ENCODE measurements at regions not wholly inside any gene's neighbourhood (a gene's known extent, or its start where the extent isn't known, plus 50 kb on each side); places are given as distances from the start of the nearest gene placed in this dataset.

- DNase-seq (ENCODE audit: low read depth) = no peak
Measured at GRCh38 chr3:59131016-59131766, 81.4 kb upstream of the CFAP20DC start.

GRCh38 chr3:59128685-59129084 lies 78.9 kb upstream of the CFAP20DC start:
- DNase-seq (ENCODE audit: low read depth) = no peak

- no peak for DNase-seq (ENCODE audit: low read depth)
Measured at GRCh38 chr3:59127071-59127470, 77.2 kb upstream of the CFAP20DC start.

DNA sequence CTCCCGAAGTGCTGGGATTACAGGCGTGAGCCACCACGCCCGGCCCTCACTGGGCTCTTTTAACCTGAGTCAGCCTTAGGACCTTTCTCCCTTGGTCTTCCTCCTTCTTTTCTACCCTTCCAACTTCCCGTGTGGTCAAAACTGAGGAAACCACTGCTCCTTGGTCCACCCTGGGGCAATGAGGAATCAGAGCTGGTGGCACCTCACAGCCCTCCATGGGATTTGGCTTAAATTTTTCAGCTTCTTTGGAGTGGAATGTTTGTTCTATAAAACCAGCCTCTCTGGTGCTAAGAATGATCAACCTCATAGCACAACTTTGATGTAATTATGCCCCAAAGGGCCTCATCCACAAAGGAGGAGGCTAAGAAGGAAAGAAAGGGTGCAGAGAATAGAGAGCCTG lies 76.6 kb upstream of the CFAP20DC start:
- no peak for DNase-seq (ENCODE audit: low read depth)

DNA sequence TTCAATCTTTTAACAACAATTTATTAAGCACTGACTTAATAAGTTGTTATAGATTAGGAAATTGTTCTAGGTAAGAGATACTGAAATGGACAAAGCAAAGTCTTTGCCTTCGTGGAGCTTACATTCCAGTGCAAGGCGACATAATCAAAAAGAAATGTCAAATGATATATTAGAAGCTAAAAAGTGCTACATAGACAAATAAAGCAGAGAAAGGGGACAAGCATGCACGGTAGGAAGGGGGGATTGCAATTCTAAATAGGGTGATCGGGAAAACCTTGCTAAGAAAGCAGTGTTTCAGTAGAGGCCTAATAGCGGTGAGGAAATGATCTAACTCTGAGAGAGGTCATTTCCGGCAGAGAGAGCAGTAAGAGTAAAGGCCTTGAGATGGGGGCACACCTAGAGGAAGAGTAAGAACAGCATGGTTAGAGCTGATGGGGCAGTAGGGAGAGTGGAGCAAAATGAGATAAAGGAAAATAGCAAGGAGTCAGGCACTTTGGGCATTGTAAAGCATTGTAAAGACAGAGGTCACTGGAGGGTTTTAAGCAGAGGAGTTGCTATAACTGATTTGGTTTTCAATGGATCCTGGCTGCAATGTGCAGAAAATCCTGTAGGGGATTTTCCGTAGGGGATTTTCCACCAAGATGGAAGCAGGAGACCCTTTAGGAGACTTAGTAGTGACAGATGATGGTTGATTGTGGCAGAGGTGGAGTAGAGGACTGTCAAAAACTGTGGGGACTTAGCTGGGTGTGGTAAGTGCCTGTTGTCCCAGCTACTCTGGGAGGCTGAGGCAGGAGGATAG lies 71.7 kb upstream of the CFAP20DC start:
- DNase-seq (ENCODE audit: low read depth) = no peak

DNA sequence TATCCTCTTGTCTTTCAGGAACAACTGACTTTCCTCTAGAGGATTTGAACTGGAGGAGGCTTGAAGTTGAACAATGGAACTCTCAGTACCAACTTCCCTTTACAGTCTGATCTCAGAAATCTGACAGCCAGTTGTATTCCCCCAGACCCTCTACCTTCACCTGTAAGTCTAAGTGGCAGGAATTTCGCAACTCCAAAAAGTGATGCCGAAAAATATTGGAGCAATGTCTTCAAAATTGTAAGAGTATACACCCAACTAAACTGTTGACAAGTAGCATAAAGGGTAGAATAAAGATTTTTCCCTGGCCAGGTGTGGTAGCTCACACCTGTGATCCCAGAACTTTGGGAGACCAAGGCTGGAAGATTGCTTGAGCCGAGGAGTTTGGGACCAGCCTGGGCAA lies 69.1 kb upstream of the CFAP20DC start:
- no peak for DNase-seq (ENCODE audit: low read depth)

DNA sequence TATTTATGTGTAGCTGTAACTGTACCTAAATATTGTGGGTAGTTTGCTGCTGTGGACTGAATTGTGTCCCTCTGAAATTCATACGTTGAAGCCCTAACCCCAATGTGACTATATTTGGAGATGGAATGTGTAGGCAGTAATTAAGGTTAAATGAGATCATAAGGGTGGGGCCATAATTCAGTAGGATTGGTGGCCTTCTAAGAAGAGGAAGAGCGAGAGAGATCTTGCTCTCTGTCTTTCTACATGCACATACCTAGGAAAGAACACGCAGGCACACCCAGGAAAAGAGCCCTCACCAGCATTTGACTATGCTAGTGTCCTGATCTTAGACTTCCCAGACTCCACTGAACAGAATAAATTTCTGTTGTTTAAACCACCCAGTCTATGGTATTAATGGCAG lies 67.6 kb upstream of the CFAP20DC start:
- DNase-seq (ENCODE audit: low read depth) = no peak

- no peak for DNase-seq (ENCODE audit: low read depth)
Measured at GRCh38 chr3:59116233-59116537, 66.4 kb upstream of the CFAP20DC start.

GRCh38 chr3:59115364-59116232 lies 65.8 kb upstream of the CFAP20DC start:
- no peak for DNase-seq (ENCODE audit: low read depth)

DNA sequence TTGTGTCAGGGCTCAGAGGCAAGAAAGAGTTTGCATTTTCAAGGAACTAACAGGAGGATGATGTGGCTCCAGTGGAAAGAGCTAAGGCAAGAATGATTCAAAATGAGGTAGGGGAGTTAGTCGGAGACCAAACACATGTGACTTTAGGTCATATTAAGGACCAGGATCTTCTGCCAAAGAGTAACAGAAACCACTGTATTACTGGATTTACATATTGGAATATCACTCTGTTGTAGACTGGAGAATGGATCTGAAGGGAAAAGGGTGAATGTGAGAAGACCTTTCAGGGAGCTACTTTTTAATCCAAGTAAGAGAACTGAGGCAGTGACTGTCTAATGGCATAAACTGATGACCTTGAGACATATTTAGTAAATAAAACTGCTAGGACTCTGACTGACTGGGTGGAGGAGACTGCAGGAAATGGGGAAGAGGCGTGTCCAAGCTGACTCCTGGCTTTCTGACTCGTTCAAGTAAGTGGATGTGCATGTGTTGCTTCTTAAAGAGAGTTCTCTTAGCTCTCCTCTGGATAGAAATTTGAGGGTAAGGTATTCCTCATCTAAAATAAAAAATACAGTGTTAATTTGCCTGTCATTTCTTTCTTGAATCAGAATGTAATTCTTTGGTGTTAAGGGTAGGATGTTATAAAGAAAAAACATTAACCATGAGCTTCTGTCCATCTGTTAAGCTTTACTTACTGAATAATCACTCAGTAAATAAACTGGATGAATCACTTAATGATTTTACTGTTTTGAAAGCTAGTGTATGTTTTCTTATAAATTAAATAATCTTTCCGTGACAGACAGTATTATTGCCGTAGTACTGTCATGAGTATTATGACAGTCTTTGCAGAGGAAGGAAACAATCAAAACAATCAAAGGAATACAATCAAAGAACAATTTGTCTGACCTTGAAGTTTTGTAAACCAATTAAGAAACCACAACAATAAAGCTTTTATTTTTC lies 58.3 kb upstream of the CFAP20DC start:
- no peak for DNase-seq (ENCODE audit: low read depth)

DNA sequence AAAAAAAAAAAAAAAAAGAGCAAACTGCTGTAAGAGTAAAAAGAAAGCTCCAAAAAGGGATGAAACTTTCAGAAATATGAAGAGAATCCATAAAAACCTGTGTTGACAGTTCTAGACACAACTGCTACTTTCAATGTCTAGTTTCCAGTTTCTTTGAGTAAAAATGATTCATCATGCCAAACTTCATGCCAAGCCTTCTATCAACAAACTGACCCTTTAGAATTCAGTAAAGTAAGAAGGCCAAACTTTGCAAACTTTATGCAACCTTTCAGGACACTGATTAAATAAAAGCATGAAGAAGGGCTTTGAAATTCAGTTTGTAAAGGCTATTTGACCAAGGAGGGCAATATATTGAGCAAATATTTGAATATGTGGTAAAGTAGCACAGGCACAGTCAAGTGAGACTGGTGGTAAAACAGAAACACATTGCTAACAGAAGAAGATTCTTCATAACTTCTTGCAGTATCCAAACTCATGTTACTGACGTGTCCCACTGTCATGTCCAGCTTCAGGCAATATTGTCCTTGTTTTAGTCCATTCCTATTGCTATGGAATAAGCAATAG lies 56.3 kb upstream of the CFAP20DC start:
- no peak for DNase-seq (ENCODE audit: low read depth)

DNA sequence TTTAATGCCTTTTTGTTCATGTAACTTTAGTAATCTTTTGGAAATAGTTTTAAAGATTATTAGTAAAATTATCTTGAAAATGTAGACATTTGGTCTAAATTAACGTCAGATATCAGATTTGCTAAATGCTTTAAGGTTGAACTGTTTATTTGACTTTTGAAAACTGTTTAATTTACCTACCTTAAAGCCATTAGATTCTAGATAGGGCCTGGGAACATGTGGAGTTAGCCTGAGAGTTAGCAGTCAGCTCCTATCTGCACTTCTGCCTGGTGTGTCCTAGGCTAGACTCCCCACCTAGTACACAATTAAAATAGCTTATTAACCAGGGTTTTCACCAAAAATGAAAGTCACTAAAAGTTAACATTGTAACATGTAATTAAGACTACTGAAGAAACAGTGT lies 53.7 kb upstream of the CFAP20DC start:
- no peak for DNase-seq (ENCODE audit: low read depth)

- DNase-seq (ENCODE audit: low read depth) = no peak
Measured at GRCh38 chr3:59101231-59101736, 51.5 kb upstream of the CFAP20DC start.

Data from stimulated activated CD8-positive, alpha-beta memory T cell treated with anti-CD3 and anti-CD28 coated beads, Interleukin-4, amount 100 ng/mL, for 24 hours (primary cell).